ENCODE measurements at regions not wholly inside any gene's neighbourhood (a gene's known extent, or its start where the extent isn't known, plus 50 kb on each side); places are given as distances from the start of the nearest gene placed in this dataset.

DNA sequence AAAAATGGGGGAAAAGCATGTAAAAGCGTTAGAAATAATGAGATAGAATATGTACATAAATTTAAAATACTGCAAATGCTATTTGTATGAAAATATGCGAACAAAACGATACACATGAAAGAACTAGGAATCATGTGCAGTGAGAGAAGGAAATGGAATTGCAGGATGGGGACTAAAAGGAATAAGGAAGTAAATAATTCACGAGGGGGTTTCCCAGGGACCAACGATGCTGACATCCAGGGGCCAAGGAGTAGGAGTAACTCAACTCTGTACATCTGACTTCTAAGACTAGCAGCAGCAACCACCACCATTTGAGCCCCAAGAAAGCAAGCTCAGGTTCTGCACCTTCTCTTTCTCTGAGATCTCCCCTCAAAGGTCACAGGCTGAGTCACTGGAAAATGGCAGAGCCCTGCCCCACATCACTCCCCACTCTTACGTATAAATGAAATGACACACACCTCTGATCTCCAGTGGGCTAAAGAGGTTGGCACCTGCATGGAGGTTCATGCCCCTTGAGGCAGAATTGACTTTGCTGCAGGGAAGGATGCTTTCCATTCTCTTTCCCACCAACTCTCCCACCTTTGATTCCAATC, 100.0 kb upstream of the DLG1 start:
- H3K27me3 ChIP-seq (ENCODE audit: control insufficient read depth in 1 of 2, insufficient read depth in 2 of 2, low read length in 2 of 2): no peaks in the 10 kb centered on the region
- FAIRE-seq: no peak

More for the DNA sequence above, 100.0 kb upstream of the DLG1 start:
- intact Hi-C loops (cut with micrococcal nuclease; ENCODE audit: unreplicated experiment) (no loop called here), in situ Hi-C loops (cut with HindIII; ENCODE audit: extremely low pct_ligation_motif_present, low pct_unique_long_range_greater_than_20kb) (no loop called here)
- peaks cover 14% of the 10 kb centered on the region for H3K4me1 ChIP-seq (ENCODE audit: insufficient read depth, low read length)
- 82% methylated on average over 5 of the region's 6 CpGs for WGBS (ENCODE audit: low lambda C conversion rate)
- no peak overlapping the region for H3K4me3 ChIP-seq (replicated peaks in 1 of 3; ENCODE audit: insufficient read depth in 1 of 3, low read depth in 2 of 3, low read length in 3 of 3)
- H3K9ac ChIP-seq (ENCODE audit: insufficient read depth, low read depth, low read length): no peak overlapping the region
- no TSS peak for BruUV-seq (replicated peaks)
- ATAC-seq (no peak), DNase-seq (ENCODE audit: low spot score) (no peak)
- H3K79me2 ChIP-seq (ENCODE audit: insufficient read depth, low read length): no peaks in the 10 kb centered on the region
- H3K4me2 ChIP-seq (ENCODE audit: low read depth, low read length): no peak overlapping the region
- H2AFZ ChIP-seq (ENCODE audit: low read length): no peak overlapping the region
- H4K20me1 ChIP-seq (ENCODE audit: insufficient read depth, low read length): no peaks in the 10 kb centered on the region
- H3K36me3 ChIP-seq (replicated peaks in 1 of 2; ENCODE audit: control insufficient read depth in 1 of 2, insufficient read depth in 2 of 2, low read length in 2 of 2): no peaks in the 10 kb centered on the region
- ChIA-PET POLR2A (no interaction called here), CTCF (ENCODE audit: low intra/inter-chr PET ratio, low total read pairs) (no interaction called here)
- no peak overlapping the region for H3K27ac ChIP-seq (ENCODE audit: extremely low read length, insufficient read depth, low read length)
- TF ChIP-seq PAXIP1 (CRISPR knock-in tag; conservative IDR thresholded peaks at IDR 0.05) (no peak), NFIB (CRISPR knock-in tag; IDR thresholded peaks at IDR 0.05; ENCODE audit: borderline replicate concordance) (no peak), JUN (CRISPR knock-in tag; IDR thresholded peaks at IDR 0.05) (no peak), HNRNPK (IDR thresholded peaks at IDR 0.05; ENCODE audit: low read depth, low read length, poor library complexity, severe bottlenecking) (no peak), RCOR2 (CRISPR knock-in tag; IDR thresholded peaks at IDR 0.05) (no peak), CHD4 (IDR thresholded peaks at IDR 0.05; ENCODE audit: borderline replicate concordance, low read length) (no peak)
- no peaks in the 10 kb centered on the region for H3K9me3 ChIP-seq (ENCODE audit: low read length)

Data from HepG2 (cell line).